Esophagus squamous epithelium (tissue), 4 donors: ENCODE measurements at regions not wholly inside any gene's neighbourhood (a gene's known extent, or its start where the extent isn't known, plus 50 kb on each side); places are given as distances from the start of the nearest gene placed in this dataset.

Experiments used
- CTCF ChIP-seq, 6 experiments: fragments of 450-650 bp in 4 of 6; fragments of 200-600 bp in 2 of 6; sonication (generic) in 2 of 6; IDR thresholded peaks; one replicate each; pipeline ENCODE4 v1.5.1; 2016 to 2019; ENCODE audit warnings: antibody characterized with exemption in 6 of 6, mild to moderate bottlenecking in 4 of 6, moderate library complexity in 4 of 6
- POLR2A ChIP-seq, 4 donors: fragments of 450-650 bp; IDR thresholded peaks; one replicate each; pipeline ENCODE4 v1.6.1; 2017; ENCODE audit warnings: antibody characterized with exemption in 4 of 4, mild to moderate bottlenecking in 4 of 4, moderate library complexity in 3 of 4

DNA sequence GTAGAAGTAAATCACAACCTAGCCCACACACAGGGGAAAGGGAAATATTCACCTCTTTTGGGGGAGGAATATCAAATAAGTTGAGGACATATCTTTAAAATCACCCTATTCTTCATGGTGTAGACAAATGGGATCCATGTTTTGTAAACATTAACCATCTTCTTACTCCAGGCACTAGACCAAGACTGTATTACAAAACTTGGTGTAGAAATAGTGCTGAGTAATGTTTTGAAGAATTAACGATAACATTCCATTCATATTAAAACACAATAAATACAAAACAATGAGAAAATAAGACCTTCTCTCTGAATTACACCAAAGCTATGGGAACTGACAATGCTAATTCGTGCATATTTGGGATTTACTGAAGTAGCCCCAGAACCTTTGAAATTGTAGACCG, 633.6 kb downstream of the BCL11B start:
- TF ChIP-seq CTCF (IDR thresholded peaks at IDR 0.05): no peak
- TF ChIP-seq POLR2A (IDR thresholded peaks at IDR 0.05): no peak
